ENCODE measurements at regions not wholly inside any gene's neighbourhood (a gene's known extent, or its start where the extent isn't known, plus 50 kb on each side); places are given as distances from the start of the nearest gene placed in this dataset.
A peak's percentile ranks its signal among the peaks of the same experiment; 100 is the strongest.

DNA sequence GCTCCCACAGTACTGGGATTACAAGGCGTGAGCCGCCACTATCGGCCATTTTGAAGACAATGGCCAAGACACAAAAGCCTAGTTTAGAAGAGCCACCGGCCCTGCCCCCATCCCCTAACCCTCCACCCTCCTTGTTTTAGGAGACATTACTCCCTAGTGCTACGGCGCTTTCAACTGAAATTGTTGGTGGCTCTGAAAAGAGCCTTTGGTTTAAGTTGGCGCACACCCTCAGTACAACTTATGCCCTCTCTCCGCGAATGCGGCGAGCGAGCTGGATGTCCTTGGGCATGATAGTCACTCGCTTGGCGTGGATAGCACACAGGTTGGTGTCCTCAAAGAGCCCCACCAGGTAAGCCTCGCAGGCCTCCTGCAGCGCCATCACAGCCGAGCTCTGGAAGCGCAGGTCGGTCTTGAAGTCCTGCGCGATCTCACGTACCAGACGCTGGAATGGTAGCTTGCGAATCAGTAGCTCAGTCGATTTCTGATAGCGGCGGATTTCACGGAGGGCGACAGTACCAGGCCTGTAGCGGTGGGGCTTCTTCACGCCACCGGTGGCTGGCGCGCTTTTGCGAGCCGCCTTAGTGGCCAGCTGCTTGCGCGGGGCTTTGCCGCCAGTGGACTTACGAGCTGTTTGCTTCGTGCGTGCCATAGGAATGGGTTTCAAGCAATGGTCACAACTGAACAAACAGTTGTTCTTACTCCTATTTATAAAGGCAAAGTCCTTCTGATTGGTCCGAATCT is 114.9 kb upstream of the BTN3A2 start (continued):
- TF ChIP-seq, protein P1, sequence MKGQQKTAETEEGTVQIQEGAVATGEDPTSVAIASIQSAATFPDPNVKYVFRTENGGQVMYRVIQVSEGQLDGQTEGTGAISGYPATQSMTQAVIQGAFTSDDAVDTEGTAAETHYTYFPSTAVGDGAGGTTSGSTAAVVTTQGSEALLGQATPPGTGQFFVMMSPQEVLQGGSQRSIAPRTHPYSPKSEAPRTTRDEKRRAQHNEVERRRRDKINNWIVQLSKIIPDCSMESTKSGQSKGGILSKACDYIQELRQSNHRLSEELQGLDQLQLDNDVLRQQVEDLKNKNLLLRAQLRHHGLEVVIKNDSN (IDR thresholded peaks at IDR 0.05; ENCODE audit: borderline replicate concordance, low read depth), result no peak
- TF ChIP-seq EZH2phosphoT487 (IDR thresholded peaks at IDR 0.05; ENCODE audit: borderline replicate concordance, low read depth), result no peak
- no peak for TF ChIP-seq RFX5 (IDR thresholded peaks at IDR 0.05; ENCODE audit: low read length)
- TF ChIP-seq NFIC (IDR thresholded peaks at IDR 0.05; ENCODE audit: borderline replicate concordance), result no peak
- TF ChIP-seq FOXM1 (IDR thresholded peaks at IDR 0.05; ENCODE audit: low read depth), result no peak
- TF ChIP-seq MEF2A (IDR thresholded peaks at IDR 0.05; ENCODE audit: borderline replicate concordance, low read depth), result no peak
- no peak for TF ChIP-seq TEAD4 (IDR thresholded peaks at IDR 0.05; ENCODE audit: borderline replicate concordance, insufficient read depth)
- no peak for TF ChIP-seq MXI1 (IDR thresholded peaks at IDR 0.05; ENCODE audit: low read depth, low read length)
- TF ChIP-seq, protein P2, sequence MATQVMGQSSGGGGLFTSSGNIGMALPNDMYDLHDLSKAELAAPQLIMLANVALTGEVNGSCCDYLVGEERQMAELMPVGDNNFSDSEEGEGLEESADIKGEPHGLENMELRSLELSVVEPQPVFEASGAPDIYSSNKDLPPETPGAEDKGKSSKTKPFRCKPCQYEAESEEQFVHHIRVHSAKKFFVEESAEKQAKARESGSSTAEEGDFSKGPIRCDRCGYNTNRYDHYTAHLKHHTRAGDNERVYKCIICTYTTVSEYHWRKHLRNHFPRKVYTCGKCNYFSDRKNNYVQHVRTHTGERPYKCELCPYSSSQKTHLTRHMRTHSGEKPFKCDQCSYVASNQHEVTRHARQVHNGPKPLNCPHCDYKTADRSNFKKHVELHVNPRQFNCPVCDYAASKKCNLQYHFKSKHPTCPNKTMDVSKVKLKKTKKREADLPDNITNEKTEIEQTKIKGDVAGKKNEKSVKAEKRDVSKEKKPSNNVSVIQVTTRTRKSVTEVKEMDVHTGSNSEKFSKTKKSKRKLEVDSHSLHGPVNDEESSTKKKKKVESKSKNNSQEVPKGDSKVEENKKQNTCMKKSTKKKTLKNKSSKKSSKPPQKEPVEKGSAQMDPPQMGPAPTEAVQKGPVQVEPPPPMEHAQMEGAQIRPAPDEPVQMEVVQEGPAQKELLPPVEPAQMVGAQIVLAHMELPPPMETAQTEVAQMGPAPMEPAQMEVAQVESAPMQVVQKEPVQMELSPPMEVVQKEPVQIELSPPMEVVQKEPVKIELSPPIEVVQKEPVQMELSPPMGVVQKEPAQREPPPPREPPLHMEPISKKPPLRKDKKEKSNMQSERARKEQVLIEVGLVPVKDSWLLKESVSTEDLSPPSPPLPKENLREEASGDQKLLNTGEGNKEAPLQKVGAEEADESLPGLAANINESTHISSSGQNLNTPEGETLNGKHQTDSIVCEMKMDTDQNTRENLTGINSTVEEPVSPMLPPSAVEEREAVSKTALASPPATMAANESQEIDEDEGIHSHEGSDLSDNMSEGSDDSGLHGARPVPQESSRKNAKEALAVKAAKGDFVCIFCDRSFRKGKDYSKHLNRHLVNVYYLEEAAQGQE (IDR thresholded peaks at IDR 0.05; ENCODE audit: low read depth, low read length), result peak; percentile 34; the same call in 1 of the 2 replicates
- TF ChIP-seq SMC3 (IDR thresholded peaks at IDR 0.05; ENCODE audit: low read depth, low read length), result no peak
- TF ChIP-seq, protein P3, sequence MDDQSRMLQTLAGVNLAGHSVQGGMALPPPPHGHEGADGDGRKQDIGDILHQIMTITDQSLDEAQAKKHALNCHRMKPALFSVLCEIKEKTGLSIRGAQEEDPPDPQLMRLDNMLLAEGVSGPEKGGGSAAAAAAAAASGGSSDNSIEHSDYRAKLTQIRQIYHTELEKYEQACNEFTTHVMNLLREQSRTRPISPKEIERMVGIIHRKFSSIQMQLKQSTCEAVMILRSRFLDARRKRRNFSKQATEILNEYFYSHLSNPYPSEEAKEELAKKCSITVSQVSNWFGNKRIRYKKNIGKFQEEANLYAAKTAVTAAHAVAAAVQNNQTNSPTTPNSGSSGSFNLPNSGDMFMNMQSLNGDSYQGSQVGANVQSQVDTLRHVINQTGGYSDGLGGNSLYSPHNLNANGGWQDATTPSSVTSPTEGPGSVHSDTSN (IDR thresholded peaks at IDR 0.05), result no peak; the same call in 1 of the 2 replicates
- no peak for TF ChIP-seq CHD2 (IDR thresholded peaks at IDR 0.05; ENCODE audit: low read length, partially characterized antibody)
- TF ChIP-seq GATA2 (CRISPR knock-in tag; IDR thresholded peaks at IDR 0.05), result no peak
- TF ChIP-seq RCOR1 (IDR thresholded peaks at IDR 0.05; ENCODE audit: low read length), result no peak
- TF ChIP-seq, protein P4, sequence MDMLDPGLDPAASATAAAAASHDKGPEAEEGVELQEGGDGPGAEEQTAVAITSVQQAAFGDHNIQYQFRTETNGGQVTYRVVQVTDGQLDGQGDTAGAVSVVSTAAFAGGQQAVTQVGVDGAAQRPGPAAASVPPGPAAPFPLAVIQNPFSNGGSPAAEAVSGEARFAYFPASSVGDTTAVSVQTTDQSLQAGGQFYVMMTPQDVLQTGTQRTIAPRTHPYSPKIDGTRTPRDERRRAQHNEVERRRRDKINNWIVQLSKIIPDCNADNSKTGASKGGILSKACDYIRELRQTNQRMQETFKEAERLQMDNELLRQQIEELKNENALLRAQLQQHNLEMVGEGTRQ (IDR thresholded peaks at IDR 0.05; ENCODE audit: borderline replicate concordance, low read depth, low read length), result no peak
- TF ChIP-seq, protein P5, sequence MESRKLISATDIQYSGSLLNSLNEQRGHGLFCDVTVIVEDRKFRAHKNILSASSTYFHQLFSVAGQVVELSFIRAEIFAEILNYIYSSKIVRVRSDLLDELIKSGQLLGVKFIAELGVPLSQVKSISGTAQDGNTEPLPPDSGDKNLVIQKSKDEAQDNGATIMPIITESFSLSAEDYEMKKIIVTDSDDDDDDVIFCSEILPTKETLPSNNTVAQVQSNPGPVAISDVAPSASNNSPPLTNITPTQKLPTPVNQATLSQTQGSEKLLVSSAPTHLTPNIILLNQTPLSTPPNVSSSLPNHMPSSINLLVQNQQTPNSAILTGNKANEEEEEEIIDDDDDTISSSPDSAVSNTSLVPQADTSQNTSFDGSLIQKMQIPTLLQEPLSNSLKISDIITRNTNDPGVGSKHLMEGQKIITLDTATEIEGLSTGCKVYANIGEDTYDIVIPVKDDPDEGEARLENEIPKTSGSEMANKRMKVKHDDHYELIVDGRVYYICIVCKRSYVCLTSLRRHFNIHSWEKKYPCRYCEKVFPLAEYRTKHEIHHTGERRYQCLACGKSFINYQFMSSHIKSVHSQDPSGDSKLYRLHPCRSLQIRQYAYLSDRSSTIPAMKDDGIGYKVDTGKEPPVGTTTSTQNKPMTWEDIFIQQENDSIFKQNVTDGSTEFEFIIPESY (IDR thresholded peaks at IDR 0.05; ENCODE audit: borderline replicate concordance, low read depth), result peak; percentile 89
- TF ChIP-seq, protein P6, sequence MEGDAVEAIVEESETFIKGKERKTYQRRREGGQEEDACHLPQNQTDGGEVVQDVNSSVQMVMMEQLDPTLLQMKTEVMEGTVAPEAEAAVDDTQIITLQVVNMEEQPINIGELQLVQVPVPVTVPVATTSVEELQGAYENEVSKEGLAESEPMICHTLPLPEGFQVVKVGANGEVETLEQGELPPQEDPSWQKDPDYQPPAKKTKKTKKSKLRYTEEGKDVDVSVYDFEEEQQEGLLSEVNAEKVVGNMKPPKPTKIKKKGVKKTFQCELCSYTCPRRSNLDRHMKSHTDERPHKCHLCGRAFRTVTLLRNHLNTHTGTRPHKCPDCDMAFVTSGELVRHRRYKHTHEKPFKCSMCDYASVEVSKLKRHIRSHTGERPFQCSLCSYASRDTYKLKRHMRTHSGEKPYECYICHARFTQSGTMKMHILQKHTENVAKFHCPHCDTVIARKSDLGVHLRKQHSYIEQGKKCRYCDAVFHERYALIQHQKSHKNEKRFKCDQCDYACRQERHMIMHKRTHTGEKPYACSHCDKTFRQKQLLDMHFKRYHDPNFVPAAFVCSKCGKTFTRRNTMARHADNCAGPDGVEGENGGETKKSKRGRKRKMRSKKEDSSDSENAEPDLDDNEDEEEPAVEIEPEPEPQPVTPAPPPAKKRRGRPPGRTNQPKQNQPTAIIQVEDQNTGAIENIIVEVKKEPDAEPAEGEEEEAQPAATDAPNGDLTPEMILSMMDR (IDR thresholded peaks at IDR 0.05), result peak; percentile 54
- TF ChIP-seq POLR2AphosphoS5 (IDR thresholded peaks at IDR 0.05; ENCODE audit: low read depth, low read length), result peak; percentile 98
- TF ChIP-seq FOXJ3 (CRISPR knock-in tag; IDR thresholded peaks at IDR 0.05), result no peak

All from SK-N-SH (cell line).